HS-5 (cell line): ENCODE measurements at regions not wholly inside any gene's neighbourhood (a gene's known extent, or its start where the extent isn't known, plus 50 kb on each side); places are given as distances from the start of the nearest gene placed in this dataset.
"Not testable (repeated sequence)": the region's sequence is repeated elsewhere in the genome, so short reads cannot be mapped to it uniquely, and the experiment has no call there.

Source experiments
- DNase-seq: peaks from one replicate; pipeline ENCODE4 v3.0.0-alpha.2; 2012; ENCODE audit warnings: low read depth

GRCh38 chr9:78383130-78383529 lies 86.2 kb downstream of the PSAT1 start:
- DNase-seq = no peak

GRCh38 chr9:78386348-78386747 lies 89.4 kb downstream of the PSAT1 start:
- DNase-seq = no peak

GRCh38 chr9:78386773-78387172 lies 89.8 kb downstream of the PSAT1 start:
- no peak for DNase-seq

- DNase-seq = no peak
Observed at GRCh38 chr9:78393340-78393739, 96.4 kb downstream of the PSAT1 start.

- no peak for DNase-seq
Observed at GRCh38 chr9:78393932-78394331, 97.0 kb downstream of the PSAT1 start.

GRCh38 chr9:78396087-78396486 lies 99.2 kb downstream of the PSAT1 start:
- no peak for DNase-seq

- DNase-seq = no peak
Observed at GRCh38 chr9:78397045-78397444, 100.1 kb downstream of the PSAT1 start.

- DNase-seq = no peak
Observed at GRCh38 chr9:78397454-78397853, 100.5 kb downstream of the PSAT1 start.

GRCh38 chr9:78399153-78399552 lies 102.2 kb downstream of the PSAT1 start:
- no peak for DNase-seq

- DNase-seq = no peak
Observed at GRCh38 chr9:78400496-78400895, 103.6 kb downstream of the PSAT1 start.

GRCh38 chr9:78405461-78405860 lies 108.5 kb downstream of the PSAT1 start:
- no peak for DNase-seq

GRCh38 chr9:78406146-78406545 lies 109.2 kb downstream of the PSAT1 start:
- no peak for DNase-seq

GRCh38 chr9:78406933-78407332 lies 110.0 kb downstream of the PSAT1 start:
- no peak for DNase-seq

GRCh38 chr9:78407636-78408312 lies 110.8 kb downstream of the PSAT1 start:
- DNase-seq = no peak

GRCh38 chr9:78408388-78408787 lies 111.5 kb downstream of the PSAT1 start:
- DNase-seq = no peak

- not testable (repeated sequence) for DNase-seq
Observed at GRCh38 chr9:78409928-78410510, 113.1 kb downstream of the PSAT1 start.

- DNase-seq = no peak
Observed at GRCh38 chr9:78422309-78422708, 125.4 kb downstream of the PSAT1 start.

GRCh38 chr9:78424299-78424698 lies 127.4 kb downstream of the PSAT1 start:
- DNase-seq = no peak

GRCh38 chr9:78428640-78429039 lies 131.7 kb downstream of the PSAT1 start:
- no peak for DNase-seq

GRCh38 chr9:78430387-78430786 lies 133.5 kb downstream of the PSAT1 start:
- DNase-seq = no peak

- DNase-seq = not testable (repeated sequence)
Observed at GRCh38 chr9:78431039-78431438, 134.1 kb downstream of the PSAT1 start.

- no peak for DNase-seq
Observed at GRCh38 chr9:78436873-78437272, 139.9 kb downstream of the PSAT1 start.

GRCh38 chr9:78437296-78437695 lies 140.4 kb downstream of the PSAT1 start:
- no peak for DNase-seq

GRCh38 chr9:78437806-78438205 lies 140.9 kb downstream of the PSAT1 start:
- DNase-seq = no peak
